ENCODE measurements at regions not wholly inside any gene's neighbourhood (a gene's known extent, or its start where the extent isn't known, plus 50 kb on each side); places are given as distances from the start of the nearest gene placed in this dataset.

GRCh38 chr12:5155866-5156265 lies 112.2 kb downstream of the KCNA5 start:
- POLR2A ChIA-PET, result no interaction called here
- no peak overlapping the region for H3K4me2 ChIP-seq (ENCODE audit: control insufficient read depth, insufficient read depth)
- FAIRE-seq (no peak), DNase-seq (ENCODE audit: low read depth, low spot score) (no peak), ATAC-seq (no peak)
- H2AFZ ChIP-seq (ENCODE audit: control insufficient read depth, low read depth, low read length), result no peak overlapping the region
- H3K27ac ChIP-seq (ENCODE audit: control insufficient read depth, insufficient read depth), result no peak overlapping the region
- RAD21 ChIA-PET (ENCODE audit: unreplicated experiment), result no interaction called here
- H3K4me1 ChIP-seq (ENCODE audit: control insufficient read depth, insufficient read depth, low read length), result no peaks in the 10 kb centered on the region
- no peak for TF ChIP-seq SUPT20H (IDR thresholded peaks at IDR 0.05; ENCODE audit: borderline replicate concordance, control insufficient read depth, low read depth, low read length)
- peaks cover 0 to 11% of the 10 kb centered on the region in 2 experiments for H3K27me3 ChIP-seq (replicated peaks in 1 of 2; ENCODE audit: control insufficient read depth in 2 of 2, insufficient read depth in 2 of 2, low read length in 1 of 2)
- H3K36me3 ChIP-seq (ENCODE audit: control insufficient read depth in 2 of 2, insufficient read depth in 2 of 2, low read length in 1 of 2), result no peaks in the 10 kb centered on the region
- no peak overlapping the region for H3K9ac ChIP-seq (ENCODE audit: control insufficient read depth, insufficient read depth, low read length)
- SMC1A ChIA-PET (ENCODE audit: uncharacterized antibody, unreplicated experiment), result no interaction called here
- BruUV-seq (replicated peaks), result no TSS peak
- no peaks in the 10 kb centered on the region for H4K20me1 ChIP-seq (ENCODE audit: control insufficient read depth, insufficient read depth)
- in situ Hi-C loops (cut with MboI), result no loop called here
- H3K79me2 ChIP-seq (ENCODE audit: control insufficient read depth, insufficient read depth, low read length), result no peaks in the 10 kb centered on the region
- CTCF ChIA-PET, result no interaction called here
- 42% methylated on average over 9 of the region's 9 CpGs for WGBS (ENCODE audit: insufficient coverage, insufficient replicate concordance, low lambda C conversion rate, missing lambda C conversion rate)
- no peaks in the 10 kb centered on the region for H3K9me3 ChIP-seq (replicated peaks; ENCODE audit: control insufficient read depth, insufficient read depth, low read length)
- intact Hi-C loops (cut with micrococcal nuclease; ENCODE audit: unreplicated experiment), result no loop called here
- no peak overlapping the region for H3K4me3 ChIP-seq

GRCh38 chr12:5160827-5161226 lies 117.1 kb downstream of the KCNA5 start:
- SMC1A ChIA-PET (ENCODE audit: uncharacterized antibody, unreplicated experiment), result no interaction called here
- DNase-seq (ENCODE audit: low read depth, low spot score), result no peak
- 0% methylated on average over 1 of the region's 1 CpG for WGBS (ENCODE audit: insufficient coverage, insufficient replicate concordance, low lambda C conversion rate, missing lambda C conversion rate)
- H3K4me1 ChIP-seq (ENCODE audit: control insufficient read depth, insufficient read depth, low read length), result no peaks in the 10 kb centered on the region
- FAIRE-seq, result no peak
- no peak for TF ChIP-seq RELB (IDR thresholded peaks at IDR 0.05; ENCODE audit: low read depth)
- TF ChIP-seq SIX5 (IDR thresholded peaks at IDR 0.05; ENCODE audit: low read depth, low read length, severe bottlenecking), result no peak
- TF ChIP-seq ZNF24 (IDR thresholded peaks at IDR 0.05), result no peak
- no peak for TF ChIP-seq ZNF217 (IDR thresholded peaks at IDR 0.05)
- no peak for TF ChIP-seq NFXL1 (IDR thresholded peaks at IDR 0.05; ENCODE audit: borderline replicate concordance)
- no peak for TF ChIP-seq IKZF1 (conservative IDR thresholded peaks at IDR 0.05)
- no peak for TF ChIP-seq TCF7 (IDR thresholded peaks at IDR 0.05; ENCODE audit: borderline replicate concordance)
- no peak for TF ChIP-seq ZBTB33 (IDR thresholded peaks at IDR 0.05)
- ATAC-seq, result no peak
- no peak overlapping the region for H2AFZ ChIP-seq (ENCODE audit: control insufficient read depth, low read depth, low read length)
- no peaks in the 10 kb centered on the region for H4K20me1 ChIP-seq (ENCODE audit: control insufficient read depth, insufficient read depth)
- intact Hi-C loops (cut with micrococcal nuclease; ENCODE audit: unreplicated experiment) (no loop called here), in situ Hi-C loops (cut with MboI) (no loop called here)
- POLR2A ChIA-PET, result no interaction called here
- H3K36me3 ChIP-seq (ENCODE audit: control insufficient read depth in 2 of 2, insufficient read depth in 2 of 2, low read length in 1 of 2), result no peaks in the 10 kb centered on the region
- BruUV-seq (replicated peaks), result no TSS peak
- H3K9ac ChIP-seq (ENCODE audit: control insufficient read depth, insufficient read depth, low read length), result no peak overlapping the region
- RAD21 ChIA-PET (ENCODE audit: unreplicated experiment), result no interaction called here
- H3K9me3 ChIP-seq (replicated peaks; ENCODE audit: control insufficient read depth, insufficient read depth, low read length), result no peaks in the 10 kb centered on the region
- CTCF ChIA-PET, result no interaction called here
- no peak overlapping the region for H3K27ac ChIP-seq (ENCODE audit: control insufficient read depth, insufficient read depth)
- peaks cover 0 to 9% of the 10 kb centered on the region in 2 experiments; a peak in 3 of 4 replicates for H3K27me3 ChIP-seq (replicated peaks in 1 of 2; ENCODE audit: control insufficient read depth in 2 of 2, insufficient read depth in 2 of 2, low read length in 1 of 2)
- H3K4me2 ChIP-seq (ENCODE audit: control insufficient read depth, insufficient read depth), result no peak overlapping the region
- H3K4me3 ChIP-seq, result no peak overlapping the region
- H3K79me2 ChIP-seq (ENCODE audit: control insufficient read depth, insufficient read depth, low read length), result no peaks in the 10 kb centered on the region

All from GM12878 (cell line).